HL-60 (cell line): ENCODE measurements at regions not wholly inside any gene's neighbourhood (a gene's known extent, or its start where the extent isn't known, plus 50 kb on each side); places are given as distances from the start of the nearest gene placed in this dataset.

ENCODE experiments used
- GABPA ChIP-seq: IDR thresholded peaks from 2 replicates; pipeline ENCODE4 v1.6.1; 2012; ENCODE audit warnings: low read depth
- POLR2AphosphoS5 ChIP-seq: IDR thresholded peaks from 2 replicates; pipeline ENCODE4 v1.6.1; 2012; ENCODE audit warnings: low read depth
- SPI1 ChIP-seq: IDR thresholded peaks from 2 replicates; pipeline ENCODE4 v1.6.1; 2012; ENCODE audit warnings: low read depth, mild to moderate bottlenecking, borderline replicate concordance
- TF ChIP-seq, protein P1 (sequence below): IDR thresholded peaks from one replicate; pipeline ENCODE4 v1.5.1; 2011; ENCODE audit warnings: low read length, control low read depth, inconsistent platforms; ENCODE audit not compliant: insufficient read depth
- TF ChIP-seq, protein P2 (sequence below): IDR thresholded peaks from 2 replicates; pipeline ENCODE4 v1.6.1; 2012; ENCODE audit warnings: low read depth; ENCODE audit not compliant: insufficient replicate concordance

DNA sequence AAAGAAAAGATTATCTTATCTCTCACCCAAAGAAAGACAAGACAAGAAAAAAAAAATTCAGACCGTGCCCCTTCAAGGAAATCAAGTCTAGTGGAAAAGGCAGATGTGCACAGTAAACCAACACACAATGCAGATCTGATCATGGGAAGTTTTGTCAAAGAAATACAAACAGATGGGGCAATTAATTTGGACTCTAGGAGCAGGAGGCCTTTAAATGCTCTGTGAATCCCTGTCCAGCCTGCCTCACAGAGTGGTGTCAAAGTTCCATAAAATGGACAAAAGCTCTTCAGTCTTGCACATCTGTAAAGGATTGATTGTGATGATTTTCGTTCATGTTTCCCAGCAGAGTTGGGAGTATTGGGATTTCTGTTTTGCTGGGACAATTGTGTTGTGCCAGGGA, 53.1 kb upstream of the TGM3 start:
- TF ChIP-seq, protein P1, sequence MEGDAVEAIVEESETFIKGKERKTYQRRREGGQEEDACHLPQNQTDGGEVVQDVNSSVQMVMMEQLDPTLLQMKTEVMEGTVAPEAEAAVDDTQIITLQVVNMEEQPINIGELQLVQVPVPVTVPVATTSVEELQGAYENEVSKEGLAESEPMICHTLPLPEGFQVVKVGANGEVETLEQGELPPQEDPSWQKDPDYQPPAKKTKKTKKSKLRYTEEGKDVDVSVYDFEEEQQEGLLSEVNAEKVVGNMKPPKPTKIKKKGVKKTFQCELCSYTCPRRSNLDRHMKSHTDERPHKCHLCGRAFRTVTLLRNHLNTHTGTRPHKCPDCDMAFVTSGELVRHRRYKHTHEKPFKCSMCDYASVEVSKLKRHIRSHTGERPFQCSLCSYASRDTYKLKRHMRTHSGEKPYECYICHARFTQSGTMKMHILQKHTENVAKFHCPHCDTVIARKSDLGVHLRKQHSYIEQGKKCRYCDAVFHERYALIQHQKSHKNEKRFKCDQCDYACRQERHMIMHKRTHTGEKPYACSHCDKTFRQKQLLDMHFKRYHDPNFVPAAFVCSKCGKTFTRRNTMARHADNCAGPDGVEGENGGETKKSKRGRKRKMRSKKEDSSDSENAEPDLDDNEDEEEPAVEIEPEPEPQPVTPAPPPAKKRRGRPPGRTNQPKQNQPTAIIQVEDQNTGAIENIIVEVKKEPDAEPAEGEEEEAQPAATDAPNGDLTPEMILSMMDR, result no peak
- TF ChIP-seq POLR2AphosphoS5 (no peak), GABPA (no peak), SPI1 (no peak)
- TF ChIP-seq, protein P2, sequence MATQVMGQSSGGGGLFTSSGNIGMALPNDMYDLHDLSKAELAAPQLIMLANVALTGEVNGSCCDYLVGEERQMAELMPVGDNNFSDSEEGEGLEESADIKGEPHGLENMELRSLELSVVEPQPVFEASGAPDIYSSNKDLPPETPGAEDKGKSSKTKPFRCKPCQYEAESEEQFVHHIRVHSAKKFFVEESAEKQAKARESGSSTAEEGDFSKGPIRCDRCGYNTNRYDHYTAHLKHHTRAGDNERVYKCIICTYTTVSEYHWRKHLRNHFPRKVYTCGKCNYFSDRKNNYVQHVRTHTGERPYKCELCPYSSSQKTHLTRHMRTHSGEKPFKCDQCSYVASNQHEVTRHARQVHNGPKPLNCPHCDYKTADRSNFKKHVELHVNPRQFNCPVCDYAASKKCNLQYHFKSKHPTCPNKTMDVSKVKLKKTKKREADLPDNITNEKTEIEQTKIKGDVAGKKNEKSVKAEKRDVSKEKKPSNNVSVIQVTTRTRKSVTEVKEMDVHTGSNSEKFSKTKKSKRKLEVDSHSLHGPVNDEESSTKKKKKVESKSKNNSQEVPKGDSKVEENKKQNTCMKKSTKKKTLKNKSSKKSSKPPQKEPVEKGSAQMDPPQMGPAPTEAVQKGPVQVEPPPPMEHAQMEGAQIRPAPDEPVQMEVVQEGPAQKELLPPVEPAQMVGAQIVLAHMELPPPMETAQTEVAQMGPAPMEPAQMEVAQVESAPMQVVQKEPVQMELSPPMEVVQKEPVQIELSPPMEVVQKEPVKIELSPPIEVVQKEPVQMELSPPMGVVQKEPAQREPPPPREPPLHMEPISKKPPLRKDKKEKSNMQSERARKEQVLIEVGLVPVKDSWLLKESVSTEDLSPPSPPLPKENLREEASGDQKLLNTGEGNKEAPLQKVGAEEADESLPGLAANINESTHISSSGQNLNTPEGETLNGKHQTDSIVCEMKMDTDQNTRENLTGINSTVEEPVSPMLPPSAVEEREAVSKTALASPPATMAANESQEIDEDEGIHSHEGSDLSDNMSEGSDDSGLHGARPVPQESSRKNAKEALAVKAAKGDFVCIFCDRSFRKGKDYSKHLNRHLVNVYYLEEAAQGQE, result no peak
